Liver (tissue), 3 donors: ENCODE measurements at regions not wholly inside any gene's neighbourhood (a gene's known extent, or its start where the extent isn't known, plus 50 kb on each side); places are given as distances from the start of the nearest gene placed in this dataset.

Experiments used
- CTCF ChIP-seq: fragments of 150-350 bp; IDR thresholded peaks from 2 replicates; pipeline ENCODE4 v1.5.1; 2017; ENCODE audit warnings: improper control_type of control experiment, low read depth, low read length; ENCODE audit not compliant: missing input control
- GABPA ChIP-seq, 2 donors: IDR thresholded peaks in 1 of 2; conservative IDR thresholded peaks in 1 of 2; 2 replicates each; pipeline ENCODE4 v1.6.1; 2016; ENCODE audit warnings: antibody characterized with exemption in 2 of 2, mild to moderate bottlenecking in 1 of 2, moderate library complexity in 1 of 2
- HNF4A ChIP-seq, 2 donors: conservative IDR thresholded peaks; 2 replicates each; pipeline ENCODE4 v1.6.1; 2016; ENCODE audit warnings: antibody characterized with exemption in 2 of 2, mild to moderate bottlenecking in 2 of 2
- JUND ChIP-seq, 2 donors: IDR thresholded peaks; 2 replicates each; pipeline ENCODE4 v1.6.1; 2016; ENCODE audit warnings: antibody characterized with exemption in 2 of 2
- NR2F2 ChIP-seq: IDR thresholded peaks from 2 replicates; pipeline ENCODE4 v1.6.1; 2016; ENCODE audit warnings: antibody characterized with exemption
- REST ChIP-seq: IDR thresholded peaks from 2 replicates; pipeline ENCODE4 v1.6.1; 2016; ENCODE audit warnings: antibody characterized with exemption, mild to moderate bottlenecking
- YY1 ChIP-seq: IDR thresholded peaks from 2 replicates; pipeline ENCODE4 v1.6.1; 2016; ENCODE audit warnings: antibody characterized with exemption, mild to moderate bottlenecking
- ZBTB33 ChIP-seq: IDR thresholded peaks from 2 replicates; pipeline ENCODE4 v1.6.1; 2016; ENCODE audit warnings: antibody characterized with exemption
- donor health status: healthy.
- donor health status: healthy.

GRCh38 chr13:111488486-111489132 lies 168.2 kb downstream of the TEX29 start:
- no peak for TF ChIP-seq CTCF
- no peak for TF ChIP-seq JUND (IDR thresholded peaks at IDR 0.05)
- TF ChIP-seq GABPA (IDR thresholded peaks at IDR 0.05 in 1 of 2, conservative IDR thresholded peaks at IDR 0.05 in 1 of 2), result no peak
- TF ChIP-seq ZBTB33, result no peak
- TF ChIP-seq YY1, result no peak
- no peak for TF ChIP-seq REST
- TF ChIP-seq HNF4A (conservative IDR thresholded peaks at IDR 0.05), result no peak
- no peak for TF ChIP-seq NR2F2
